ENCODE measurements at regions not wholly inside any gene's neighbourhood (a gene's known extent, or its start where the extent isn't known, plus 50 kb on each side); places are given as distances from the start of the nearest gene placed in this dataset.

GRCh38 chr4:134650461-134650860 lies 448.9 kb upstream of the PABPC4L start:
- DNase-seq (ENCODE audit: low spot score), result no peak
- no peak overlapping the region for H3K27ac ChIP-seq
- H3K9me3 ChIP-seq, result no peaks in the 10 kb centered on the region
- WGBS, result 89% methylated on average over 2 of the region's 2 CpGs
- no peaks in the 10 kb centered on the region for H3K27me3 ChIP-seq (replicated peaks; ENCODE audit: insufficient read depth)
- H3K4me3 ChIP-seq, result no peak overlapping the region
- TF ChIP-seq POLR2A (IDR thresholded peaks at IDR 0.05) (no peak), CTCF (IDR thresholded peaks at IDR 0.05) (no peak), POLR2AphosphoS5 (IDR thresholded peaks at IDR 0.05) (no peak)
- H3K4me1 ChIP-seq (replicated peaks), result no peaks in the 10 kb centered on the region
- intact Hi-C loops (cut with DNase I), result no loop called here
- no peaks in the 10 kb centered on the region for H3K36me3 ChIP-seq

GRCh38 chr4:134645778-134646177 lies 444.2 kb upstream of the PABPC4L start:
- Histone ChIP-seq H3K4me1 (replicated peaks) (no peaks in the 10 kb centered on the region), H3K9me3 (no peaks in the 10 kb centered on the region), H3K4me3 (no peak overlapping the region), H3K36me3 (no peaks in the 10 kb centered on the region), H3K27ac (no peak overlapping the region), H3K27me3 (replicated peaks; ENCODE audit: insufficient read depth) (no peaks in the 10 kb centered on the region)
- DNase-seq (ENCODE audit: low spot score), result no peak
- intact Hi-C loops (cut with DNase I), result no loop called here
- TF ChIP-seq POLR2A (IDR thresholded peaks at IDR 0.05) (no peak), CTCF (IDR thresholded peaks at IDR 0.05) (no peak), POLR2AphosphoS5 (IDR thresholded peaks at IDR 0.05) (no peak)
- WGBS, result 96% methylated on average over 2 of the region's 2 CpGs

DNA sequence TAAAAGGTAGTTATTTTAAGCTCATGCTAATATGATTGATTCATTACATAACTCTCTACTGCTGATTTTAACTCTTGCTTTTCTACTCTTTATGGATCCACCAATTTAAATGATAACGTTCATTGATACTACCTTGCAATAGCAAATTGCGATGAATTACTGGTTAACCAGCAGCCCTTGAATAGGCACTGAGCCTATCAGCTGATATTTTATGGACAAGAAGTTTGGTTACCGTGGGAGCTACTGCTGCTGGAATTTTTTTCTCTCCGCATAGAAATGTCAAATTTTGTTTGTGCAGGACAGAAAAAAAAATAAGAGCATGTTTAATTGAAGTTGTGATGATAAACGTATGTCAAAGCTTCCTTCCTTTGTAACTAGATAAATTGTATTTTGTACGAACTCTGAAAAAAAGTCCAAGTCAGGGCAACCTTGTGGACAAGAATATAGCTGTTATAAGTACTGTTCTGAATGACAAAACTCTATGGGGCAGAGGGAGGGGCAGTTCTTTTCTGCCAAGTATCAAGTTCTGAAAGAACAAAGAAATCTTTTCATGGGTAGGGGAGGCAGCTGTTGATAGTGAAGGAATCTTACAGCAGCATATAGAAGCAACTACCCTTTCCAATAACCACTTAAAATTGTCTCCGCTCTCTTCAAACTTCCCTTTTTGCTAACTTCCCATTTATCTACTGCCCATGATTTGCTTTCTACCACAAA lies 434.9 kb upstream of the PABPC4L start:
- Histone ChIP-seq H3K27me3 (replicated peaks; ENCODE audit: insufficient read depth) (no peaks in the 10 kb centered on the region), H3K4me1 (replicated peaks) (no peaks in the 10 kb centered on the region), H3K4me3 (no peak overlapping the region), H3K9me3 (no peaks in the 10 kb centered on the region), H3K36me3 (no peaks in the 10 kb centered on the region), H3K27ac (no peak overlapping the region)
- 51% methylated on average over 7 of the region's 7 CpGs for WGBS
- intact Hi-C loops (cut with DNase I), result no loop called here
- TF ChIP-seq POLR2A (IDR thresholded peaks at IDR 0.05) (no peak), POLR2AphosphoS5 (IDR thresholded peaks at IDR 0.05) (no peak), CTCF (IDR thresholded peaks at IDR 0.05) (no peak)
- DNase-seq (ENCODE audit: low spot score), result no peak

DNA sequence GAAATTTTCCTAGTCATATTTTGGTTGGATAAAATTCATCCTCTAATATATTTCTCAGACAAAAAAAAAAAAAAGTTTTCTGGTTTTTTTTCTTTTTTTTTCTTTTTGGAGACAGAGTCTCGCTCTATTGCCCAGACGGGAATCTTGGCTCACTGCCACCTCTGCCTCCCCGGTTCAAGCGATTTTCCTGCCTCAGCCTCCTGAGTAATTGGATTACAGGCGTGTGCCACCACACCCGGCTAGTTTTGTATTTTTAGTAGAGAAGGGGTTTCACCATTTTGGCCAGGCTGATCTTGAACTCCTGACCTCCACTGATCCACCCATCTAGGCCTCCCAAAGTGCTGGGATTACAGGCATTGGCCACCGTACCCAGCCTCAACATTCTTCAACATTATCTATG lies 432.7 kb upstream of the PABPC4L start:
- Histone ChIP-seq H3K27ac (no peak overlapping the region), H3K36me3 (no peaks in the 10 kb centered on the region), H3K4me3 (no peak overlapping the region), H3K4me1 (replicated peaks) (no peaks in the 10 kb centered on the region), H3K27me3 (replicated peaks; ENCODE audit: insufficient read depth) (no peaks in the 10 kb centered on the region), H3K9me3 (no peaks in the 10 kb centered on the region)
- DNase-seq (ENCODE audit: low spot score), result no peak
- TF ChIP-seq POLR2AphosphoS5 (IDR thresholded peaks at IDR 0.05), result no peak
- no peak for TF ChIP-seq POLR2A (IDR thresholded peaks at IDR 0.05)
- TF ChIP-seq CTCF (IDR thresholded peaks at IDR 0.05), result no peak
- intact Hi-C loops (cut with DNase I), result no loop called here
- WGBS, result 80% methylated on average over 7 of the region's 7 CpGs

DNA sequence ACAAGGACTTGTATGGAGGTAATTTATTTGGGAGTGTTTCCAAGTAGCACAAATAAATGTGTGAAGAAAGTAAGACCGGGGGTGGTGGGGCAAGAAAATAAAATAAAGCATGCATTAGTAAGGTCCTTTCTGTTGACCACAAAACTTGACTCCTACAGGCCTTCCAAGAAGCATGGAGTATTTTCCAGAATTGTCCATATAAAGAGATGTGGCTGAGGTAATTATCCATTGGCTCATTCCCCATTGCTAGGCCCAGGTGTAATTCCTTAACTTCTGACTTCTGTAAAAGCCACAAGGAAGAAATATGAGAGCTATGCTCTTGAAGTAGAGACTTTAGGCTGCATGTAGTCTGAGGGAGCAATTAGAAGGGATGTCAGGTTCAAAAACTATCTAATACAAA lies 430.5 kb upstream of the PABPC4L start:
- no peaks in the 10 kb centered on the region for H3K9me3 ChIP-seq
- no peak for TF ChIP-seq POLR2AphosphoS5 (IDR thresholded peaks at IDR 0.05)
- no peak for TF ChIP-seq CTCF (IDR thresholded peaks at IDR 0.05)
- TF ChIP-seq POLR2A (IDR thresholded peaks at IDR 0.05), result no peak
- H3K4me1 ChIP-seq (replicated peaks), result no peaks in the 10 kb centered on the region
- H3K4me3 ChIP-seq, result no peak overlapping the region
- H3K27me3 ChIP-seq (replicated peaks; ENCODE audit: insufficient read depth), result no peaks in the 10 kb centered on the region
- H3K27ac ChIP-seq, result no peak overlapping the region
- 68% methylated on average over 1 of the region's 1 CpG for WGBS
- DNase-seq (ENCODE audit: low spot score), result no peak
- intact Hi-C loops (cut with DNase I), result no loop called here
- no peaks in the 10 kb centered on the region for H3K36me3 ChIP-seq

All from prostate gland (tissue), 2 donors.